Loucy (cell line): ENCODE measurements at regions not wholly inside any gene's neighbourhood (a gene's known extent, or its start where the extent isn't known, plus 50 kb on each side); places are given as distances from the start of the nearest gene placed in this dataset.
"Not testable (repeated sequence)": the region's sequence is repeated elsewhere in the genome, so short reads cannot be mapped to it uniquely, and the experiment has no call there.

Experiments
- EZH2phosphoT487 ChIP-seq: fragments of 200-600 bp; IDR thresholded peaks from 2 replicates; pipeline ENCODE4 v1.6.1; 2018; ENCODE audit warnings: antibody characterized with exemption, mild to moderate bottlenecking, moderate library complexity, borderline replicate concordance
- TF ChIP-seq, protein P1 (sequence below): fragments of 200-600 bp; sonication (generic); conservative IDR thresholded peaks from 2 replicates; pipeline ENCODE4 v1.5.1; 2014; ENCODE audit warnings: mild to moderate bottlenecking, antibody characterized with exemption, low read length

DNA sequence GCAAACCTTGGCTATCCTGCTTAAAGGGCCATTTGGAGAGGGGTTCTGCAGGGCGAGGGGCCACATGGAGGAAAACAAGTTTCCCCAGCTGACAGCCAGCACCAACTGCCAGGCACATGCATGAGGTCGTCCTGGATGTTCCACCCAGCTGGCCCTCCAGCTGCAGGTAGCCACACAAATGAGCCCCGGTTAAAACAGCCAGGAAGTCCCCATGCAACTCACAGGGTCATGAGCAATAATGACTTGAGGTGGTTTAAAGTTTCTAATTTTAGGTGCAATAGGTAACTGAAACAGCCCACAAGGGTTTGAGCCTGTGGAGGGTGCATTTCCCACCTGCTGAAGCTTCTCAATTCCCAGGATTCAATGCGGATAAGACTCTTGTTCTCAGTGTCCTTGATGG is 160.8 kb upstream of the CCZ1B start:
- TF ChIP-seq, protein P1, sequence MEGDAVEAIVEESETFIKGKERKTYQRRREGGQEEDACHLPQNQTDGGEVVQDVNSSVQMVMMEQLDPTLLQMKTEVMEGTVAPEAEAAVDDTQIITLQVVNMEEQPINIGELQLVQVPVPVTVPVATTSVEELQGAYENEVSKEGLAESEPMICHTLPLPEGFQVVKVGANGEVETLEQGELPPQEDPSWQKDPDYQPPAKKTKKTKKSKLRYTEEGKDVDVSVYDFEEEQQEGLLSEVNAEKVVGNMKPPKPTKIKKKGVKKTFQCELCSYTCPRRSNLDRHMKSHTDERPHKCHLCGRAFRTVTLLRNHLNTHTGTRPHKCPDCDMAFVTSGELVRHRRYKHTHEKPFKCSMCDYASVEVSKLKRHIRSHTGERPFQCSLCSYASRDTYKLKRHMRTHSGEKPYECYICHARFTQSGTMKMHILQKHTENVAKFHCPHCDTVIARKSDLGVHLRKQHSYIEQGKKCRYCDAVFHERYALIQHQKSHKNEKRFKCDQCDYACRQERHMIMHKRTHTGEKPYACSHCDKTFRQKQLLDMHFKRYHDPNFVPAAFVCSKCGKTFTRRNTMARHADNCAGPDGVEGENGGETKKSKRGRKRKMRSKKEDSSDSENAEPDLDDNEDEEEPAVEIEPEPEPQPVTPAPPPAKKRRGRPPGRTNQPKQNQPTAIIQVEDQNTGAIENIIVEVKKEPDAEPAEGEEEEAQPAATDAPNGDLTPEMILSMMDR = not testable (repeated sequence)
- not testable (repeated sequence) for TF ChIP-seq EZH2phosphoT487
